OCI-LY7 (cell line): ENCODE measurements at regions not wholly inside any gene's neighbourhood (a gene's known extent, or its start where the extent isn't known, plus 50 kb on each side); places are given as distances from the start of the nearest gene placed in this dataset.

ENCODE experiments used
- BruUV-seq: library from RNA; stranded (reverse); fragments of 400-500 nt; replicated peaks from 2 replicates; lab custom pipeline; 2021; lab: Mats Ljungman, UMichigan
- CTCF ChIA-PET: fragments of 300-600 bp; sonication (Branson Sonifier 250); formaldehyde crosslinking; loops from one replicate; lab custom pipeline; 2022; ENCODE audit warnings: antibody characterized with exemption; ENCODE audit not compliant: unreplicated experiment; lab: Charles Lee
- POLR2A ChIA-PET: fragments of 300-600 bp; sonication (Branson Sonifier 250); formaldehyde crosslinking; loops from one replicate; lab custom pipeline; 2022; ENCODE audit warnings: antibody characterized with exemption; lab: Charles Lee
- DNase-seq: peaks from one replicate; pipeline ENCODE4 v3.0.0-alpha.2; 2015; ENCODE audit warnings: low spot score
- H2AFZ ChIP-seq: fragments of 200-600 bp; sonication (generic), shearing (Covaris generic); 2 replicates; pipeline ENCODE4 v1.6.1; 2014; ENCODE audit warnings: mild to moderate bottlenecking, antibody characterized with exemption, low read length, moderate library complexity
- H3K27ac ChIP-seq: fragments of 200-600 bp; sonication (generic); 2 replicates; pipeline ENCODE4 v1.5.1; 2014; ENCODE audit warnings: mixed run types, low read depth, mild to moderate bottlenecking, moderate library complexity, low read length, inconsistent platforms; ENCODE audit not compliant: poor library complexity, severe bottlenecking
- H3K36me3 ChIP-seq: fragments of 200-600 bp; sonication (generic); 2 replicates; pipeline ENCODE4 v1.6.1; 2014; ENCODE audit warnings: mild to moderate bottlenecking, antibody characterized with exemption, low read length, moderate library complexity, mixed read lengths; ENCODE audit not compliant: insufficient read depth
- H3K4me1 ChIP-seq: fragments of 200-600 bp; sonication (generic); 2 replicates; pipeline ENCODE4 v1.5.1; 2014; ENCODE audit warnings: mild to moderate bottlenecking, low read length; ENCODE audit not compliant: insufficient read depth, poor library complexity, severe bottlenecking
- H3K4me2 ChIP-seq: fragments of 200-600 bp; sonication (generic); 2 replicates; pipeline ENCODE4 v1.6.1; 2014; ENCODE audit warnings: mild to moderate bottlenecking, low read length
- H3K4me3 ChIP-seq: fragments of 200-600 bp; sonication (generic); 2 replicates; pipeline ENCODE4 v1.5.1; 2014; ENCODE audit warnings: mild to moderate bottlenecking, low read depth, low read length; ENCODE audit not compliant: poor library complexity, severe bottlenecking
- H3K79me2 ChIP-seq: fragments of 200-600 bp; sonication (generic); 2 replicates; pipeline ENCODE4 v1.6.1; 2016; ENCODE audit warnings: low read depth, mild to moderate bottlenecking, low read length, moderate library complexity, mixed read lengths; ENCODE audit not compliant: insufficient read depth
- H3K9me2 ChIP-seq: fragments of 200-600 bp; sonication (generic); 2 replicates; pipeline ENCODE4 v1.6.1; 2016; ENCODE audit warnings: mild to moderate bottlenecking, low read length, mixed read lengths; ENCODE audit not compliant: insufficient read depth
- H3K9me3 ChIP-seq: fragments of 200-600 bp; sonication (generic); 2 replicates; pipeline ENCODE4 v1.6.1; 2014; ENCODE audit warnings: mild to moderate bottlenecking, mixed run types, low read length, mixed read lengths
- H4K20me1 ChIP-seq: fragments of 200-600 bp; sonication (generic); 2 replicates; pipeline ENCODE4 v1.6.1; 2014; ENCODE audit warnings: mild to moderate bottlenecking, antibody characterized with exemption, low read length, moderate library complexity, mixed read lengths; ENCODE audit not compliant: insufficient read depth
- EZH2phosphoT487 ChIP-seq: fragments of 200-600 bp; sonication (generic); IDR thresholded peaks from 2 replicates; pipeline ENCODE4 v1.6.1; 2018; ENCODE audit warnings: low read depth, borderline replicate concordance, mild to moderate bottlenecking, mixed run types, antibody characterized with exemption, low read length, moderate library complexity, mixed read lengths
- intact Hi-C: fragments of 100-400 bp; cut with micrococcal nuclease; formaldehyde crosslinking; loops from one replicate; pipeline ENCODE4 v1.10.0; 2022; ENCODE audit not compliant: unreplicated experiment
- TF ChIP-seq, protein P1 (sequence below): fragments of 200-600 bp; sonication (generic); conservative IDR thresholded peaks from 2 replicates; pipeline ENCODE4 v1.5.1; 2014; ENCODE audit warnings: mild to moderate bottlenecking, antibody characterized with exemption, low read length, moderate library complexity, mixed read lengths

DNA sequence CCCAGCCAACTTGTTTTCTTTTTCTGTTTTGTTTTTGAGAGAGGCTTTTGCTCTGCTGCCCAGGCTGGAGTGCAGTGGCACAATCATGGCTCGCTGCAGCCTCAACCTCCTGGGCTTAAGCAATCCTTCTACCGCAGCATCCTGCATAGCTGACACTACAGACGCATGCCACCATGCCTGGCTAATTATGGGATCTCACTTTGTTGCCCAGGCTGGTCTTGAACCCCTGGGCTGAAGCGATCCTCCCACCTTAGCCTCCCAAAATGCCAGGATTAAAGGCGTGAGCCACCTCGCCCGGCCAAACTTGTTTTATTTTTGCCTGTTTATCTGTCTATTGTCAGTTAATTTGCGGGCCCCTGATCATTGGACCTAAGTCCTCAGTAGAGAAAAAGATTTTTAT lies 61.6 kb upstream of the MSH6 start:
- no peak for DNase-seq
- Histone ChIP-seq H3K9me2 (no peaks in the 10 kb centered on the region), H3K9me3 (no peaks in the 10 kb centered on the region), H4K20me1 (no peaks in the 10 kb centered on the region), H3K4me3 (no peak overlapping the region), H3K4me1 (peaks cover 98% of the 10 kb centered on the region), H3K27ac (peak overlapping the region; percentile 100), H3K36me3 (peaks cover 66% of the 10 kb centered on the region), H3K79me2 (peaks cover 56% of the 10 kb centered on the region; the same call in 1 of the 2 replicates), H3K4me2 (peak overlapping the region; percentile 6; the same call in 1 of the 2 replicates), H2AFZ (no peak overlapping the region)
- TF ChIP-seq, protein P1, sequence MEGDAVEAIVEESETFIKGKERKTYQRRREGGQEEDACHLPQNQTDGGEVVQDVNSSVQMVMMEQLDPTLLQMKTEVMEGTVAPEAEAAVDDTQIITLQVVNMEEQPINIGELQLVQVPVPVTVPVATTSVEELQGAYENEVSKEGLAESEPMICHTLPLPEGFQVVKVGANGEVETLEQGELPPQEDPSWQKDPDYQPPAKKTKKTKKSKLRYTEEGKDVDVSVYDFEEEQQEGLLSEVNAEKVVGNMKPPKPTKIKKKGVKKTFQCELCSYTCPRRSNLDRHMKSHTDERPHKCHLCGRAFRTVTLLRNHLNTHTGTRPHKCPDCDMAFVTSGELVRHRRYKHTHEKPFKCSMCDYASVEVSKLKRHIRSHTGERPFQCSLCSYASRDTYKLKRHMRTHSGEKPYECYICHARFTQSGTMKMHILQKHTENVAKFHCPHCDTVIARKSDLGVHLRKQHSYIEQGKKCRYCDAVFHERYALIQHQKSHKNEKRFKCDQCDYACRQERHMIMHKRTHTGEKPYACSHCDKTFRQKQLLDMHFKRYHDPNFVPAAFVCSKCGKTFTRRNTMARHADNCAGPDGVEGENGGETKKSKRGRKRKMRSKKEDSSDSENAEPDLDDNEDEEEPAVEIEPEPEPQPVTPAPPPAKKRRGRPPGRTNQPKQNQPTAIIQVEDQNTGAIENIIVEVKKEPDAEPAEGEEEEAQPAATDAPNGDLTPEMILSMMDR: no peak
- no peak for TF ChIP-seq EZH2phosphoT487
- no TSS peak for BruUV-seq
- ChIA-PET CTCF (no interaction called here), POLR2A (interaction anchor here (5.4 to 11.8 kb wide), 3 partner anchors 12 to 26 kb away, joined by 67 to 242 read pairs (median 146); no protein-coding TSS in a partner anchor)
- intact Hi-C loops: no loop called here

- no peak overlapping the region for H3K4me3 ChIP-seq
- H3K4me1 ChIP-seq: peaks cover 98% of the 10 kb centered on the region
- no peaks in the 10 kb centered on the region for H3K9me3 ChIP-seq
- H3K4me2 ChIP-seq: peak overlapping the region; percentile 33
- POLR2A ChIA-PET: interaction anchor here (0.6 to 11.8 kb wide), 15 partner anchors 13 to 200 kb away, joined by 3 to 242 read pairs (median 18); no protein-coding TSS in a partner anchor
- TF ChIP-seq EZH2phosphoT487: no peak
- TF ChIP-seq, protein P1: no peak
- no peaks in the 10 kb centered on the region for H4K20me1 ChIP-seq
- CTCF ChIA-PET: interaction anchor here (0.6 to 1.7 kb wide), 4 partner anchors 15 to 68 kb away, joined by 3 to 9 read pairs (median 4); no protein-coding TSS in a partner anchor
- peak overlapping the region; percentile 100 for H3K27ac ChIP-seq
- intact Hi-C loops: no loop called here
- no peak for DNase-seq
- peaks cover 49% of the 10 kb centered on the region; the same call in 1 of the 2 replicates for H3K79me2 ChIP-seq
- BruUV-seq: no TSS peak
- H3K36me3 ChIP-seq: peaks cover 65% of the 10 kb centered on the region
- H3K9me2 ChIP-seq: no peaks in the 10 kb centered on the region
- H2AFZ ChIP-seq: no peak overlapping the region
These were observed 62.4 kb upstream of the MSH6 start for GRCh38 chr2:47720559-47720958.

DNA sequence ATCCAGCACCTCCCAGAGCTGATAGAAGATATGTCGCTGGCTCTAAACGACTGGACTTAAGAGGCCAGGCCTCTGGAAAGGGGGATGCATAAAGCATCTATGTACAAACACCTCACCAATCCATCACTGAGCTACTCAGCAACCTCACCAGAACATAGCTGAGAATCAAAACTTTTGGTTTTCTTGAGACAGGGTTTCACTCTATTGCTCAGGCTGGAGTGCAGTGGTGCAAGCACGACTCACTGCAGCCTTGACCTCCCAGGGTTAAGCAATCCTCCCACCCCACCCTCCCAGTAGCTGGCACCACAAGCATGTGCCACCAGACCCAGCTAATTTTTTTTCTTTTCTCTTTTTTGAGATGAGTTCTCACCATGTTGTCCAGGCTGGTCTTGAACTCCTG lies 62.9 kb upstream of the MSH6 start:
- intact Hi-C loops: no loop called here
- Histone ChIP-seq H3K9me2 (no peaks in the 10 kb centered on the region), H2AFZ (no peak overlapping the region), H3K4me2 (peak overlapping the region; percentile 58), H3K27ac (peak overlapping the region; percentile 100), H3K9me3 (no peaks in the 10 kb centered on the region), H3K4me1 (peaks cover 98% of the 10 kb centered on the region), H3K4me3 (peak overlapping the region; percentile 33), H4K20me1 (no peaks in the 10 kb centered on the region), H3K36me3 (peaks cover 65% of the 10 kb centered on the region), H3K79me2 (peaks cover 44% of the 10 kb centered on the region; the same call in 1 of the 2 replicates)
- BruUV-seq: no TSS peak
- ChIA-PET POLR2A (interaction anchor here (0.6 to 11.8 kb wide), 21 partner anchors 13 to 221 kb away, joined by 3 to 242 read pairs (median 7); no protein-coding TSS in a partner anchor), CTCF (interaction anchor here (0.6 to 1.7 kb wide), 5 partner anchors 16 to 68 kb away, joined by 3 to 9 read pairs (median 4); no protein-coding TSS in a partner anchor)
- DNase-seq: peak; percentile 47
- no peak for TF ChIP-seq EZH2phosphoT487
- TF ChIP-seq, protein P1: no peak
